GM19395 (cell line): ENCODE measurements at regions not wholly inside any gene's neighbourhood (a gene's known extent, or its start where the extent isn't known, plus 50 kb on each side); places are given as distances from the start of the nearest gene placed in this dataset.

Source experiments
- ATAC-seq: cut with Tn5 transposase; IDR thresholded peaks from one replicate; pipeline ENCODE4 v1.9.1; 2021; ENCODE audit warnings: mild to moderate bottlenecking, moderate library complexity; ENCODE audit not compliant: unreplicated experiment

- no peak for ATAC-seq
Observed at GRCh38 chr1:239868058-239868832, 223.4 kb upstream of the FMN2 start.

- ATAC-seq: no peak
Observed at GRCh38 chr1:239870194-239870593, 221.5 kb upstream of the FMN2 start.

- ATAC-seq: no peak
Observed at GRCh38 chr1:239872626-239873025, 219.1 kb upstream of the FMN2 start.

GRCh38 chr1:239874831-239875230, 216.9 kb upstream of the FMN2 start:
- no peak for ATAC-seq

- ATAC-seq: no peak
Observed at GRCh38 chr1:239879321-239880170, 212.1 kb upstream of the FMN2 start.

- no peak for ATAC-seq
Observed at GRCh38 chr1:239882967-239883366, 208.7 kb upstream of the FMN2 start.

- ATAC-seq: no peak
Observed at GRCh38 chr1:239884796-239885195, 206.9 kb upstream of the FMN2 start.

- ATAC-seq: no peak
Observed at GRCh38 chr1:239886266-239886665, 205.4 kb upstream of the FMN2 start.

- ATAC-seq: no peak
Observed at GRCh38 chr1:239888639-239889038, 203.0 kb upstream of the FMN2 start.

- ATAC-seq: no peak
Observed at GRCh38 chr1:239891621-239892358, 199.9 kb upstream of the FMN2 start.

GRCh38 chr1:239892602-239893001, 199.1 kb upstream of the FMN2 start:
- ATAC-seq: no peak

- no peak for ATAC-seq
Observed at GRCh38 chr1:239893127-239893731, 198.5 kb upstream of the FMN2 start.

- ATAC-seq: no peak
Observed at GRCh38 chr1:239896569-239896968, 195.1 kb upstream of the FMN2 start.

GRCh38 chr1:239896980-239897379, 194.7 kb upstream of the FMN2 start:
- no peak for ATAC-seq

- no peak for ATAC-seq
Observed at GRCh38 chr1:239897458-239897857, 194.2 kb upstream of the FMN2 start.

- ATAC-seq: peak; percentile 94
Observed at GRCh38 chr1:239898062-239898730, 193.5 kb upstream of the FMN2 start.

GRCh38 chr1:239899747-239900146, 191.9 kb upstream of the FMN2 start:
- ATAC-seq: no peak

GRCh38 chr1:239906394-239906793, 185.3 kb upstream of the FMN2 start:
- no peak for ATAC-seq

GRCh38 chr1:239909898-239910297, 181.8 kb upstream of the FMN2 start:
- no peak for ATAC-seq

GRCh38 chr1:239912471-239912870, 179.2 kb upstream of the FMN2 start:
- no peak for ATAC-seq
